Breast epithelium (tissue), 4 donors: ENCODE measurements at regions not wholly inside any gene's neighbourhood (a gene's known extent, or its start where the extent isn't known, plus 50 kb on each side); places are given as distances from the start of the nearest gene placed in this dataset.

Experiments
- DNase-seq, 2 donors: peaks; one replicate each; pipeline ENCODE4 v3.0.0-alpha.2; 2019; ENCODE audit warnings: low spot score in 2 of 2
- H3K27ac ChIP-seq, 2 donors: fragments of 200-600 bp; sonication (generic) in 1 of 2; one replicate each; pipeline ENCODE4 v1.5.1; 2016 to 2019; ENCODE audit warnings: mild to moderate bottlenecking in 1 of 2
- H3K27me3 ChIP-seq, 2 donors: fragments of 200-600 bp; sonication (generic) in 1 of 2; one replicate each; pipeline versions ENCODE4 v1.5.1 to v1.6.0; 2017 to 2019; ENCODE audit warnings: control low read depth in 1 of 2, mild to moderate bottlenecking in 1 of 2
- H3K36me3 ChIP-seq: fragments of 200-600 bp; one replicate; pipeline ENCODE4 v1.5.1; 2019
- H3K4me1 ChIP-seq, 2 donors: fragments of 200-600 bp; sonication (generic); one replicate each; pipeline ENCODE4 v1.5.1; 2016 to 2019; ENCODE audit warnings: control low read depth in 1 of 2
- H3K4me3 ChIP-seq, 3 donors: fragments of 200-600 bp; sonication (generic); 1 replicate in 2 of 3; 2 replicates in 1 of 3; pipeline ENCODE4 v1.5.1; 2016 to 2019; ENCODE audit warnings: mild to moderate bottlenecking in 3 of 3, moderate library complexity in 2 of 3
- H3K9me3 ChIP-seq, 2 donors: fragments of 200-600 bp; sonication (generic) in 1 of 2; one replicate each; pipeline ENCODE4 v1.5.1; 2016 to 2019; ENCODE audit warnings: control low read depth in 1 of 2
- POLR2A ChIP-seq: fragments of 450-650 bp; IDR thresholded peaks from one replicate; pipeline ENCODE4 v1.6.1; 2016; ENCODE audit warnings: antibody characterized with exemption, mild to moderate bottlenecking, moderate library complexity
- POLR2AphosphoS5 ChIP-seq, 3 donors: sonication (generic); formaldehyde crosslinking; IDR thresholded peaks; one replicate each; pipeline ENCODE4 v1.6.1; 2017; ENCODE audit warnings: antibody characterized with exemption in 3 of 3
- intact Hi-C: fragments of 100-400 bp; cut with DNase I; formaldehyde crosslinking; loops from one replicate; pipeline ENCODE4 v1.15.1; 2023; ENCODE audit warnings: low total_unique reads
- TF ChIP-seq, protein P1 (sequence below), 3 donors: fragments of 450-650 bp; IDR thresholded peaks; one replicate each; pipeline ENCODE4 v1.5.1; 2016 to 2017; ENCODE audit warnings: antibody characterized with exemption in 3 of 3, mild to moderate bottlenecking in 3 of 3, moderate library complexity in 3 of 3

DNA sequence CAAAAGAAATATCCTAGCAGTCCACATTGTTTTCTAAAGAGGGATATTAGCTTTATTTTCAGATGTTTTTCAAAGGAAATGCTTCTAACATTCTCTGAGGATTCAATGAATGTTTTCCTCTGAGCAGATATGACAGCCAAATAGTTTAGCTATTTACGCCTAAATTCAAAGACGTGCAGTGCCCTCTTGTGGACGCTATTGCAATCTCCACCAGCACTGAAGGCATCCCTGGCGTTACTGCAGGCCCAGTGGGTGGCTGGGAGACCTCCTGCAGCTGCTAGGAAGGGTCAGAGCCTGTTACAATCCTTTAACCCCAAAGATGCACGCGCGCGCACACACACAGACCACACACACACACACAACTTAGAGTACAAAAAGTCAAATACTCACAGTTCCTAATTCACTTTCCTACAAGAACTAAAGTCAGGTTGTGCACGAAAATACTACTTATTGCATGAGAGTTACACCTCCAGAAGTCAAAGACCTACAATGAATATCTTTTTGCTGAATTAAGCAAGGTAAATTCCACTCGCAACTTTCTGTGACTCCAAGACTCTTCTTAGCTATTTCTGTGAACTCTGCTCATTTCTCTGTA is 589.3 kb upstream of the TMEM132C start:
- DNase-seq = peak in 1 of 2 donors; percentile 27
- Histone ChIP-seq H3K4me1 (no peaks in the 10 kb centered on the region), H3K36me3 (no peaks in the 10 kb centered on the region), H3K27me3 (no peaks in the 10 kb centered on the region), H3K27ac (no peak overlapping the region), H3K4me3 (no peak overlapping the region), H3K9me3 (no peaks in the 10 kb centered on the region)
- intact Hi-C loops = no loop called here
- TF ChIP-seq POLR2AphosphoS5 (IDR thresholded peaks at IDR 0.05) (no peak), POLR2A (no peak)
- TF ChIP-seq, protein P1, sequence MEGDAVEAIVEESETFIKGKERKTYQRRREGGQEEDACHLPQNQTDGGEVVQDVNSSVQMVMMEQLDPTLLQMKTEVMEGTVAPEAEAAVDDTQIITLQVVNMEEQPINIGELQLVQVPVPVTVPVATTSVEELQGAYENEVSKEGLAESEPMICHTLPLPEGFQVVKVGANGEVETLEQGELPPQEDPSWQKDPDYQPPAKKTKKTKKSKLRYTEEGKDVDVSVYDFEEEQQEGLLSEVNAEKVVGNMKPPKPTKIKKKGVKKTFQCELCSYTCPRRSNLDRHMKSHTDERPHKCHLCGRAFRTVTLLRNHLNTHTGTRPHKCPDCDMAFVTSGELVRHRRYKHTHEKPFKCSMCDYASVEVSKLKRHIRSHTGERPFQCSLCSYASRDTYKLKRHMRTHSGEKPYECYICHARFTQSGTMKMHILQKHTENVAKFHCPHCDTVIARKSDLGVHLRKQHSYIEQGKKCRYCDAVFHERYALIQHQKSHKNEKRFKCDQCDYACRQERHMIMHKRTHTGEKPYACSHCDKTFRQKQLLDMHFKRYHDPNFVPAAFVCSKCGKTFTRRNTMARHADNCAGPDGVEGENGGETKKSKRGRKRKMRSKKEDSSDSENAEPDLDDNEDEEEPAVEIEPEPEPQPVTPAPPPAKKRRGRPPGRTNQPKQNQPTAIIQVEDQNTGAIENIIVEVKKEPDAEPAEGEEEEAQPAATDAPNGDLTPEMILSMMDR (IDR thresholded peaks at IDR 0.05) = peak; percentile 47 to 55 (median 48)

DNA sequence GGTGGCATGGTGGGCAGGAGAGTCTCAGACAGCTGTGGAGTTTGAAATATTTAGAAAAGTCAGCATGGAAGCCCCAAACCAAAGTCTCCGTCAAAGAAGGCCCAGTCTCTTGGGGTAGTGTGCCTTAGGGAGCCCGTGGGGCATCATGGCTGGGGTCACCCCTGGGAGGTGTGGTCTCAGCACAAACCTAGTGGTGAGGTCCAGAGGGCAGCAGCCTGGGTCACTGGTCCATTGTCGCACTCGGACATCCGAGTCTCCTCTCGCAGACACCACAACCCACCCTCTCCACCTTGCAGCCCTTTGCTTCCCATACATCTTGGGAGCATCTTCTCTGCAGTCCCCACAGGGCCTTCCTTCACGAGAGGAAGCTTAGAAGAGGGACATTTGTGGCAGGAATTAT is 588.0 kb upstream of the TMEM132C start:
- DNase-seq = no peak
- intact Hi-C loops = no loop called here
- Histone ChIP-seq H3K9me3 (no peaks in the 10 kb centered on the region), H3K36me3 (no peaks in the 10 kb centered on the region), H3K27ac (no peak overlapping the region), H3K4me1 (no peaks in the 10 kb centered on the region), H3K4me3 (no peak overlapping the region), H3K27me3 (no peaks in the 10 kb centered on the region)
- TF ChIP-seq, protein P1 (IDR thresholded peaks at IDR 0.05) = no peak
- TF ChIP-seq POLR2A = no peak
- no peak for TF ChIP-seq POLR2AphosphoS5 (IDR thresholded peaks at IDR 0.05)

DNA sequence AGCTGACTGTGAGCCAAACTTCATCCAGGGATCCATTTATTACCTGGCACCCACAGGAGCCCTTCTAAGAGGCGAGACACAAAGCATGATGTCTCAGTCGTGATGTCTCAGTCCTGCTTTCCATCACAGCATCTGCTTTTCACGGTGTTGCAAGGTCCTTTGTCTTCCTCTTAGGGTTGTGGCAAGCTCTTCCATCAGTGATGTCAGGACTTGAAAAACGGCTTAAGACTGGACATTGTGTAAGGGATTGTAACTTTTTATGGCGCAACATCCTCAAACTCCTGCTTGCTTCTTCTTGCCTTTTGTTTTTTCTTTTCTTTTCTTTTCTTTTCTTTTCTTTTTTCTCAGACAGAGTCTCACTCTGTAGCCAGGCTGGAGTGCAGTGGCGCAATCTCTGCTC is 586.5 kb upstream of the TMEM132C start:
- intact Hi-C loops = no loop called here
- no peaks in the 10 kb centered on the region for H3K36me3 ChIP-seq
- no peak overlapping the region for H3K27ac ChIP-seq
- TF ChIP-seq, protein P1 (IDR thresholded peaks at IDR 0.05) = no peak
- TF ChIP-seq POLR2AphosphoS5 (IDR thresholded peaks at IDR 0.05) (no peak), POLR2A (no peak)
- no peak for DNase-seq
- no peaks in the 10 kb centered on the region for H3K4me1 ChIP-seq
- no peaks in the 10 kb centered on the region for H3K9me3 ChIP-seq
- no peak overlapping the region for H3K4me3 ChIP-seq
- no peaks in the 10 kb centered on the region for H3K27me3 ChIP-seq

DNA sequence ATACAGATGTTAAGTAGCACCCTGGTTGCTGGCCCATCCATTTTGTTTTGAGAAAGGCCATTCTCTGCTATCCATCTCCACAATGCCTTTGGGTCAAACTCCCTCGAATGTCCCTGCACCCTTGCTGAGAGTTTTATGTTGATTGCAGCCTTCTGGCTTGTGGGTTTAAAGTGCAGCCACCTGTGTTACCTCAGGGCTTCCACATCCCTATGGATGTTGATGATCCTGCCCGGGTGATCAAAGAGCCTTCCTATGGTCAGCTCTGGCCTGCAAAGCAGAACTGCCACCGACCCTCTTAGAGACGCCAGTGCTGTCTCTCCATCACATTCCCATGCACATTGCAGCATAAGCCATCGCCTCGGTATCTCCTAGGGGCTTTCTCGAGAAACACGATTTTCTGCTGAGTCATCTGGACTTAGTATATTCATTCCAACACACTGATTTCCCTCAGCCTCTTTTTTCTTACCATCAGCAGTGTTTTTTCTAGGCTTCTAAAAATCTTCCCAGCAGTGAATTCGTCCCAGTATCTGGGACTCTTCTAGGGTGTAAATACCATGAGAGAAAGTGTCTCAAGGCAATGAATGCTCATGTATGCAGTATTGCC is 585.7 kb upstream of the TMEM132C start:
- H3K4me3 ChIP-seq = no peak overlapping the region
- TF ChIP-seq POLR2AphosphoS5 (IDR thresholded peaks at IDR 0.05) (no peak), POLR2A (no peak)
- TF ChIP-seq, protein P1 (IDR thresholded peaks at IDR 0.05) = no peak
- intact Hi-C loops = no loop called here
- no peak for DNase-seq
- H3K27ac ChIP-seq = no peak overlapping the region
- H3K36me3 ChIP-seq = no peaks in the 10 kb centered on the region
- H3K27me3 ChIP-seq = no peaks in the 10 kb centered on the region
- no peaks in the 10 kb centered on the region for H3K4me1 ChIP-seq
- H3K9me3 ChIP-seq = no peaks in the 10 kb centered on the region

DNA sequence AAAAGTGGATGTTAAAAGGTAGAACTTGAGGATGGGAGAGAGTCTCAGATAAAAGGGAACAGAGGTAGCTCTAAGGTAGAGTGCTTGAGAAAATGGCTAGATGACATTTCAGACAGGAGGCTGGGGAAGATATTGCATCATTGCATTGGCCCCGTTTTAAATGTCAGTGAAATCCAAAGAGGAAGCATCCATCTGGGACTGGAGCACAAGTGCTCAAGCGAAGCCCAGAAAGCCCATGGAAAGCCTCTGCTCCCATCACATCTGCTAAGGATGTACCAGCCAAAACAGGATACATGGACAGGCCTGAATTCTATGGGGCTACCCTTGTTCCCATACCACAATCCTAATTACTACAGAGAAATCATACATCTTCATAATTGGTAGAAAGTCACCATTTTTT is 581.5 kb upstream of the TMEM132C start:
- no peak overlapping the region for H3K27ac ChIP-seq
- H3K4me3 ChIP-seq = no peak overlapping the region
- TF ChIP-seq POLR2AphosphoS5 (IDR thresholded peaks at IDR 0.05) = no peak
- TF ChIP-seq POLR2A = no peak
- TF ChIP-seq, protein P1 (IDR thresholded peaks at IDR 0.05) = no peak
- no peaks in the 10 kb centered on the region for H3K36me3 ChIP-seq
- no peaks in the 10 kb centered on the region for H3K4me1 ChIP-seq
- H3K27me3 ChIP-seq = no peaks in the 10 kb centered on the region
- intact Hi-C loops = no loop called here
- no peak for DNase-seq
- H3K9me3 ChIP-seq = no peaks in the 10 kb centered on the region
